ENCODE measurements at regions not wholly inside any gene's neighbourhood (a gene's known extent, or its start where the extent isn't known, plus 50 kb on each side); places are given as distances from the start of the nearest gene placed in this dataset.

- no peak for TF ChIP-seq CTCF (conservative IDR thresholded peaks at IDR 0.05; ENCODE audit: low read depth, low read length)
- no peak for TF ChIP-seq EZH2 (IDR thresholded peaks at IDR 0.05; ENCODE audit: borderline replicate concordance, low read depth, low read length, poor library complexity, severe bottlenecking)
These were observed 430.3 kb upstream of the SULF2 start for GRCh38 chr20:48215536-48215935.

All from A673 (cell line).